Erythroblast (primary cell): ENCODE measurements at regions not wholly inside any gene's neighbourhood (a gene's known extent, or its start where the extent isn't known, plus 50 kb on each side); places are given as distances from the start of the nearest gene placed in this dataset.
"Not testable (repeated sequence)": the region's sequence is repeated elsewhere in the genome, so short reads cannot be mapped to it uniquely, and the experiment has no call there.

Experiments
- DNase-seq, 2 experiments: peaks; one replicate each; lab custom pipeline; 2025; lab: John Stamatoyannopoulos, UW
- GATA1 ChIP-seq: IDR thresholded peaks from 2 replicates; pipeline ENCODE4 v1.6.1; 2011; ENCODE audit warnings: low read depth, mild to moderate bottlenecking, control low read depth, low read length, moderate library complexity
- POLR2A ChIP-seq: IDR thresholded peaks from 2 replicates; pipeline ENCODE4 v1.6.1; 2011; ENCODE audit warnings: mild to moderate bottlenecking, low read length

DNA sequence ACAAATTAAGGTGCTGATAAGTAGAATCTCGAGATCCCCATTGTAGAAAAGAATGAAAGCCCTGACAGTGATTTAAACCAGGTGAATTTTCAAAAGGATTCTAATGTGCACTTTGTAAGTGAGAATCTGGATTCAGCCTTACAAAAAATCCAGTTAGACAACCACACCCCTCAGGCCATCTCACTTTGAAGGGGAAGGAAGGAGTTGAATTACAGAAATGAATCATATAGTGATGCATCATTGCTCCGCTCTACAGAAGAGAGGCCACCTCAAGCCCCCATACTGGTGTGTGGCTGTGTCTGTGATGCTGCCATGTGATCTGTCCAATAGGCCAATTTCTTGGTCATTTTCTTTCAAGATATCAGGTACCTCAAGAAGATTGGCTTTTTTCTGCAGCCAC is 85.5 kb upstream of the NT5E start:
- TF ChIP-seq POLR2A (no peak), GATA1 (no peak)
- no peak for DNase-seq

DNA sequence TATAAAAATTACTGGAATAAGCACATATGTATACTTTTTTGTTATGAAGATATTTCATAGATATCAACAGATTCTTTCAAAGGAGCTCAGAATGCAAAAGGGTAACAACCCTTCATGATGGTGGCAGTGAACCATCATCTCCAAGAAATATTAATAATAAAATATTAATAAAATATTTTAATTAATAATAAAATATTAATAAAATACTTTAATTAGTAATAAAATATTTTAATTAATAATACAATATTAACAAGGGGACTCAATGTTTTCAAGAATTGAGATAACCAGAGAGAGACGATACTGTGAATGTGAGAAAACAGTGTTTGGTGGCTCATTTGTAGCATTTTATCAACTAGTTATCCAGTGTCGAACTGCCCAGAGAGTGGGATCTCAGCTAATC is 86.0 kb upstream of the NT5E start:
- DNase-seq = no peak
- TF ChIP-seq GATA1 = no peak

DNA sequence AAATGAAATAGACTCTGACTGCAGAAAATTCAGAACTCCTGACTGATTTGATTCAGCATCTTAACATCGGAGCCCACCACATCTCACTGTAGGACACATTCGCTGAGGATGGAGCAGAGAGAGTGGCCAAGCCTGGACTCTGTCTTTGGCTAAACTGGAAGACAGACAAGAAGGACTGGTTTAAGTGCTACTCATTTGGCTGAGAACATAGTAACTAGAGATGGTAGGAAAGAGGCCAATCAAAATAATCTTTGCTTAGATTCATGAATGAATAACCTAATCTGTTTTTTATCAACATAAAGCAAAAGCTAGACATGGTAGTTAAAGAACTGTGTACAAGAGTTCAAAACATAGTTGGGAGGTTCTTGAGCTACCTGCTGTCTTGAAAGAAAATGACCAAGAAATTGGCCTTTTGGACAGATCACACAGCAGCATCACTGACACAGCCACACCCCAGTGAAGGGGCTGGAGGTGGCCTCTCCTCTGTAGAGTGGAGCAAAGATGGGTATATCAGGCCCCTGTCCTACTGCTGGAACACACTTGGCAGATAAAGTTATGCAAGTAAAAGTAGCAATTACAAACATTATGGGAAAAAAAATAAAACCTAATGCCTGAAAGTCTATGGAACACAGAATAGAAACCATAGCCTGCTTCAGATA is 87.1 kb upstream of the NT5E start:
- no peak for DNase-seq
- TF ChIP-seq POLR2A (no peak), GATA1 (no peak)

DNA sequence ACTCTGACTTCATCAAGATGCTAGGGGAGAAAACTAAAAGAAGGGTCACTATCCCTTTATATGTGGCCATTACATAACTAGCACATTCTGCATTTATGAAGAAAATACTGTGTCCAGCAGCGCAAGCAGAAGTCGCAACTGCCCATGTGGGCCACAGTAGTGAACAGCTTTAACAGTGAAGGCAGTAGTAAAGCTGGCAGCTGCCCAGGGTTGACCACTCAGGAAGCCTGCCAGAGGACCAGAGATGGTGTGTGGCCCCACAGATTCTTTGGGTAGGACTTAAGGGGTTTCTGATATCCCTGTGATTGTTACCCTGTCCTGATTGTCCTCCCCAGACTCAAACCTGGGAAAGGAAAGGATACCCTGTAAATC is 88.3 kb upstream of the NT5E start:
- TF ChIP-seq POLR2A (no peak), GATA1 (no peak)
- DNase-seq = no peak

DNA sequence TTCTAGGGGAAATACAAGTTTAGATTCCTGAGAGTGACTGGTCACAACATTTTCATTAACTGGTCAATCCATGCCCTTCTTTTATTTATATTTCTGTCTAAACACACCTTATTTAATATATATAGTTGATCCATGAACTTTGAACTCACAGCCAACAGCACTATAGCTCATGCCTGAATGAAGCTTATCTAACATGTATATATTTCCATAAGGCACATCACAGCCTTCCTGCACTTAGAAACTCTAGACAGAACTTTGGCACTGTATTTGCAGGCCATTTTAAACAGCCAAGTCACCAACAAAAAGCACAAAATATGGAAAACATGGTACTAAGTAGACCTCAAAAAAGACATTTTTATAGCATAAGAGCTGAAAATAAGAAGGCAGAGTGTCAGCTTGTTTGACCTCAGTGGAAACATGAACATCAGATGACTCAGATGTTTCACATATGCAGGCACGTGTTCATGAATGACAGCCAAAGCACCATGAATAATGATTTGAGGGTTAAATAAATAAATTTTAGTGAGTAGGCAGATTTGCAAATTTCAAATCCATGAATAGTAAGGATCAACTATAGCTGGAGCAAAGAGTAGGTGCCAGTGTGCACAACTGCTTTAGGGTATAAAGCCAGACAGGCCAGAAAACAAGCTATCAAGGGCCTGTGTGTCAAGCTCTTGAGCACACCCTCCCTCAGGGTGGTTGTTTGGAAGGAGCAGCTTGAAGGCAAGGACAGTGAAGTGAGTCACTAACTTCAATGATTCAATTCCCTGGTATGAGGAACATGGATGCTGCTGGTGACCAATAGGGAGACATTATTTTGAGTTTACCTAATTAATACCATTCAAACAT is 88.9 kb upstream of the NT5E start:
- no peak for DNase-seq
- TF ChIP-seq GATA1 (no peak), POLR2A (no peak)

DNA sequence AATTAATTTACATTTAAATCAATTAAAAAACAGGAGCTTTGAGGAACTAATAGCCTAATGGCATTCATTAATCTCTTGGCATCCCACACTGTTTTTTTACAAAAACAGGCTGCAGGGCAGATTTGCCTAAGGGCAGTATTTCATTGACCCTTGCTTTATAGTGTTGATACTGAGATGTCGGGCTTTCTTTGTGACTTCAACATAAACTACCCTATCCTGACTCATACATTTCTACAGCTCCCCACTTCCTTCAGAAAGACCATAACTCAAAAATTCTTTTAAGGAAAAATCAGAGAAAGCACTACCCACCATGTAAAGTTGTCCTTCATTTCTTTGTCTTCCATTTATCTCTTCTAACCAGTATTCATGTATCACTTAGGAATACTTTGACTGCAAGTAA is 92.2 kb upstream of the NT5E start:
- TF ChIP-seq GATA1 (no peak), POLR2A (no peak)
- DNase-seq = no peak

DNA sequence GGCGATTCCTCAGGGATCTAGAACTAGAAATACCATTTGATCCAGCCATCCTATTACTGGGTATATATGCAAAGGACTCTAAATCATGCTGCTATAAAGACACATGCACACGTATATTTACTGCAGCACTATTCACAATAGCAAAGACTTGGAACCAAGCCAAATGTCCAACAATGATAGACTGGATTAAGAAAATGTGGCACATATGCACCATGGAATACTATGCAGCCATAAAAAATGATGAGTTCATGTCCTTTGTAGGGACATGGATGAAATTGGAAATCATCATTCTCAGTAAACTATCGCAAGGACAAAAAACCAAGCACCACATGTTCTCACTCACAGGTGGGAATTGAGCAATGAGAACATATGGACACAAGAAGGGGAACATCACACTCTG is 93.1 kb upstream of the NT5E start:
- not testable (repeated sequence) for DNase-seq

DNA sequence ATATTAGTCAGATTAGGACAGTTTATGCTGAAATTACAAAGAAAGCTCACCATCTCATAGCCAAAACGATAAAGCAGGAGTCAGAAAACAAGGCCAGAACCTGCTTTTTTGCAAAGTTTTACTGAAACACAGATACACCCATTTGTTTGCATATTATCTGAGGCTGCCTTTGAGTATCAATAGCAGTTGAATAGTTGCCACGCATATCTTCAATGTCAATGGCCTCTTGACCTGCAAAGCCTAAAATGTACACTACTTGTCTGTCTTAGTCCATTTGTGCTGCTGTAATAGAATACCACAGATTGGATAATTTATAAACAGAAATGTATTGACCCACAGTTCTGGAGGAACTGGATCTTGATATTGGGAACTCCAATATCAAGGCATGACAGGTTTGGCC is 94.1 kb upstream of the NT5E start:
- no peak for DNase-seq
- TF ChIP-seq POLR2A (no peak), GATA1 (no peak)

DNA sequence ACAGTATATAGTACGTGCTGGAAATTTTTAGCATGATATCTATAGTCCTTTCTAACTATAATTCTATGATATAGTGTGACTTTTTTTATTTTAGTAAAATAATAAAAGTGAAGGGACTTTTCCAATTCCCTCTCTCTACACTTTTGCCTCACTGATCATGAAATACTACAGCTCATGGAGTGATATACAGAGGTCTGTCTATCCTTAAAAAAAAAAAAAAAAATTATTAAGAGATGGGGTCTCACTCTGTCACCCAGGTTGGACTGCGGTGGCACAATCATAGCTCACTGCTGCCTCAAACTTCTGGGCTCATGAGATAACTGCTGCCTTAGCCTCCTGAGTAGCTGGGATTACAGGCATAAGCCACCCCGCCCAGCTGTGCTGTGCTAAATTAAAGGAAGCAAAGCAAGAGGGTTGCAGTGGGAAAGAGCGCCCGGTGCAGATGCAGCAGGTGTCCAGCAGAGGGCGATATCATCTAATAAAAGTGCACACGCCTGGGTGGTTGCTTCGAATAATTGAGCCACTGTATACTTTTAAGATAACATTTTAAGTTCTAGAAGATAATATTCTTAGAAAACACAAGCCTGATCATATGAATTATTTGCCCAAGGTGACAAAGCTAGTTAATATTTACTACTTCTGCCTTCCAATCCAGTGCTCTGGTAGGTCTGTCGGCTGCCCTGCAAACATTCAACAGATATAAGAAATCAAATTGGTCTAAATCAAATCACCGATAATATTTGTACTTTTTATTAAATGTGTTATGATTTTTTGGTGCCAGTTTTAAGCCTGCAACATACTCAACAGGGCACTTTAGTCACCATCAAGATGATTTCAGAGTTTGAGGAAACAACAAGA is 94.9 kb upstream of the NT5E start:
- TF ChIP-seq POLR2A (no peak), GATA1 (no peak)

DNA sequence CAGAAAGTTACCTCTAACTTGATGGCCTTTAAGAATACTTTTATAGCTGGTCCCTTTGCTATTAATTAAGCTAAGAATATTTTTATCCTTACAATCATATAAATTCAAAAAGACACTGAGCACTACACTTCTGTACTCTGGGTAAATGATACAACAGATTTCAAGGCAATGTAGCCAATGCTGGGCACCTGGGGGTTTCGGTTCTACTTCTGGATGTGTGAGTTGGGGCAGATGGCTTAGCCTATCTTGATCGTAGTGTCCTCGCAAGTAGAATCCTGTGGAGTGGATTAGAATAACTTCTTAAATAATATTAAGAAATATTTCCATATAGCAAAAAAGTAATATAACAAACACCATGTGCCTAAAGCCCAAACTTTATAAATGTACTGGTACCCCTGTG is 96.9 kb upstream of the NT5E start:
- DNase-seq = no peak
- no peak for TF ChIP-seq GATA1
- TF ChIP-seq POLR2A = no peak

More for the DNA sequence above, 94.9 kb upstream of the NT5E start:
- DNase-seq = peak; percentile 82

DNA sequence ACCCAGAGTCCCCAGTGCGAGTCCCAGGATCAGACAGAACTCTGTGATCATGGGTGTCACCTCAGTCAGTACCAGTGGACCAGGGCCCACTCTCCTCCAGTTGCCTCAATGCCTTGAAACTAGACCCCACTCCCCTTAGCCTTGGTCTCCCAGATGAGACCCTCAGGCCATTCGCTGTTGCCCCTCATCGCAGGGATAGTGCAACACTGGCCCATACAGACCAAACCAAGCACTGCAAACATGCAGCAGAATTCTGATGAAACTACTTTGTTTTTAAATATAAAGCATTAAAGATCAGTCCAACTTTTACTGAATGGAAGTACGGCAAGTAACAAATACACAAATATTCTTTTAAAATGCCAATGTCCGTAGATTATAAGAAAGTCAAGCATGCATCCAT is 101.2 kb upstream of the NT5E start:
- DNase-seq = no peak
- TF ChIP-seq POLR2A = no peak
- no peak for TF ChIP-seq GATA1

DNA sequence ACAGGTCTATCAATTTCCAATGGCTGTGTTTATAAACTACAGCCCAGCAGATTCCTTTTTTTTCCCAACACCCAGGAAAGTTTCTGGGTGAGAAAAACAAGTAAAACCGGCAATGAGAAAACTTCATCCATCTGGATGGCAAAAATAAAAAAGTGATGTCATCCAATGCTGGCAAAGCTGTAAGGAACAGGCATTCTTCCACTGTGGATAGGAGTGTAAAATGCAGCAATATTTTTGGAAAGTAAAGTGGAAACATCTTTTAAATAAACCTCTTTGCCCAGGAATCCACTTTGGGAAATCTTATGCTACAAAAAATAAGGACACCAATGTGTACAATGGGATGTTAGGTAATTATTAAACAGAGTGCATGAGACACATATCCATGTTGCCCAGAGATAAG is 102.1 kb upstream of the NT5E start:
- TF ChIP-seq POLR2A = no peak
- TF ChIP-seq GATA1 = no peak
- no peak for DNase-seq

DNA sequence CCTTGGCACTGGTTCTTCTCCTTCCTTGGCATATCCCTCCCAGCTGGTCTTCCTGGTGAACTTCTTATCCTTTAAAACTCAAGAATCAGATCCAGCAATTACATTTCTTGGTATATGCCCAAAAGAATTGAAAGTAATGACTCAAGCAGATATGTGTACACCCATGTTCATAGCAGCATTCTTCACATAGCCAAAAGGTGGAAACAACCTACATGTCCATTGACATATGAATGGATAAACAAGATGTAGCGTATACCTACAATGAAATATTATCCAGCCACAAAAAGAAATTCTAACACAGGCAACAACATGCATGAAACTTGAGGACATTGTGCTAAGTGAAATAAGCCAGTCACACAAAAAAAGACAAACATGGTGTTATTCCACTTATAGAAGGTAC is 103.7 kb upstream of the NT5E start:
- no peak for DNase-seq
- TF ChIP-seq POLR2A = no peak
- no peak for TF ChIP-seq GATA1

DNA sequence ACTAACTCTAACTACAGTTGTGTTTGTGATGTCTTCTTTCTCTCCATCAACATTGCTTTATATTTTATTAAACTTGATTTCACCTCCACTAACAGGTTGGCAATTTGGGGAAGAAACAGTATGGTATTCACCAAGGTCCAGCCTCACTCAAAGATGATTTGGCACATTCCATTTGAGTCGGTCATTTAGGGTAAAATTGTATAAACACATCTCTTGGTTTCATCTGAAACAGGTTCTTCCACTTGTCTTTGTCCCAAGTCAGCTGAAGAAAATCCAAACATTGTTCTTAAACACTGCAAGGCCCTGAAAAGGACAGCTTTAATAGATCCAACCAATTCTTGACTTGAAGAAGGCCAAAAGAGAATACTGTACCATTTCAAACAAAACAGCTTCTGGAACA is 104.9 kb upstream of the NT5E start:
- no peak for DNase-seq
- TF ChIP-seq POLR2A (no peak), GATA1 (no peak)
